GM18505 (cell line): ENCODE measurements at regions not wholly inside any gene's neighbourhood (a gene's known extent, or its start where the extent isn't known, plus 50 kb on each side); places are given as distances from the start of the nearest gene placed in this dataset.

Experiments
- ATAC-seq: cut with Tn5 transposase; IDR thresholded peaks from one replicate; pipeline ENCODE4 v1.9.1; 2021; ENCODE audit not compliant: unreplicated experiment
- POLR2A ChIP-seq: IDR thresholded peaks from 4 replicates; pipeline ENCODE4 v1.6.1; 2011; ENCODE audit warnings: borderline replicate concordance; ENCODE audit not compliant: insufficient read depth, insufficient read length; ENCODE audit errors: extremely low read depth

DNA sequence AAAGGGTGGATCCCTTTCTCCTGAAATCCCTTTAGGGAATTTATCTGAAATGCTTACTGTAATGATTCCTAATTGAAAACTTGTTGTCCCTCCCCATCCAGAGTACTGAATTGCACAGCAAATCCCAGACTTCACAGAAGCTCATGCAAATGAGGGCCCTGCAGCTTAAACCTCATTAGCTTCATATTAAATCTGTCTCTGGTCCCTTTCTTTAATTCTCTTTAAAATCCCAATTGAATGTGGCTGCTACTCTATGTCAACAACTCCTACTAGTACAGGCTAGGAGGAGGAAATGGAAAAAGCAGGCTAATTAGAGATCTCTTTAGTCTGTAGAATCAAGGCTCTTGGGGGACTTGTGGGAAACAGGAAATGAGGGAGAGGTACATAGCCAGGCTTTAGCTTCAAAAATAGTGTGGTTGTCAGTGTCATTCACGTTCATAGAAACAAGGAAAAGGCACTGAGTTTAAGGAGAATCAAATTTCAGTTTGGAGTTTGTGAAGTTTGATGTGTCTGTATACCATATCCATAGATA is 191.3 kb upstream of the PRDM9 start:
- no peak for TF ChIP-seq POLR2A
- no peak for ATAC-seq

DNA sequence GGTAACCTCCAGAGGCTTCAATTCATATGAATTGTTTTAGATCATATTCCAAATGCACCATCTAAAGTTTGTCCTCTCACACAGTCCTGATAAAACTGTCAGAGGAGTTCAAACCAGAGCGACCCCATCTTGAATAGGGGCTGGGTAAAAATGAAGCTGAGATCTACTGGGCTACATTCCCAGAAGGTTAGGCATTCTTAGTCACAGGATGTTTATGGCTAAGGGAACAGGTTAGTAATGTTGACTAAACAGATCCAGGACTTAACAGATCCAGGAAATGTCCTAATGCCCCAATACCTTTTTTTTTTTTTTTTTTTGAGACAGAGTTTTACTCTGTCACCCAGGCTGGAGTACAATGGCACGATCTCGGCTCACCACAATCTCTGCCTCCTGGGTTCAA is 192.6 kb upstream of the PRDM9 start:
- ATAC-seq: no peak
- TF ChIP-seq POLR2A: no peak

DNA sequence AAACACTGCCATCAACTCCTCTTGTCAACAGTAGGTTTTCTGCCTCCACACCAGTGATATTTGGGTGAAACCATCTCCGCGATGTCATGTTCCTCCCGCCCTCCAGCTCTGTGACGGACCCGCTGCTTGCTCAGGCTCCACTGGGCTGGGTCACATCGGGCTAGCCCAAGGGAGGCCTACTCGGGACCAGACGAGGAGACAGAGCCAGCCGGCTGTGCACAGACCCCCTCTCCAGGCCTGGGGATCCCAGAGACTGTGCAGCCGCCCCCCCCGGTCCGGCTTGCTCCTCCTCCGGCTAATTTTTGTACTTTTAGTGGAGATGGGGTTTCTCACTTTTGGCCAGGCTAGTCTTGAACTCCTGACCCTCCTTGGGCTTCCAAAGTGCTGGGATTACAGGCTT is 202.4 kb upstream of the PRDM9 start:
- TF ChIP-seq POLR2A: no peak

DNA sequence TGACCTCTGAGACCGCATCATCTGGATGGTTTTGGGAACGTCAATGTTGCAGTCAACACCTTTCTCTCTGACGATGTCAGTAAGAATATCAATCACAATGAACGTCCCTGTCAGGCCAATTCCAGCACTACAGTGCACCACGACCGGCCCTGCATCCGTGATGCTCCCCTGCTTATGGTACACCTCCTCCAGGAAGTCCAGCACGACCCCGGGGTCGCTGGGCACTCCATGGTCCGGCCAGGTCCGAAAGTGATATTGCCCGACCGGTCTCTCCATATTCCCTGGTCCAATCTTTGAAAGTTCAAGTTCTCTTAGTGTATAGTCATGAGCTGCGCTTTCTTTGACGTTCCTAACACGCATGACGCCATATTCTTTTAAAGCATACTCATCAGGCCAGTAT is 203.6 kb upstream of the PRDM9 start:
- no peak for ATAC-seq
- no peak for TF ChIP-seq POLR2A

More for the DNA sequence above, 202.4 kb upstream of the PRDM9 start:
- no peak for ATAC-seq

DNA sequence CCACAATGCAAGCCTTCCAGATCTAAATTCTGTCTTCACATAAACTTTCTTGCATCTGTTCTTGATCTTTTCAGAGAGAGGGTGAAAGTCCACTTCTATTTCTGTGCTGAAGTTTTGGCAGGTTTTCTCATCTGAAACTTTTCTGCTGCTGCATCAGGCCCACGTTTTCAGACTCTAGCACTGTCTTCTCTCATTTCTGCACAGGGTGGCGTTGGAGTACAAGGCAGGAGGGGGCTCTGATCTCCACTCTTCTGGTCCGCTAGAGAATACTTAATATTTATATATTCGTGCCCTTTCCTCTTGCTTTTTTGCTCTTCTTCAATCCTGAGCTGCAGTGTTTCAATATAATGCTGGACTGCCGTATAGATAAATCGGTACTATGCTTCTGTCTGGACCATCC is 204.0 kb upstream of the PRDM9 start:
- no peak for TF ChIP-seq POLR2A
- ATAC-seq: no peak

DNA sequence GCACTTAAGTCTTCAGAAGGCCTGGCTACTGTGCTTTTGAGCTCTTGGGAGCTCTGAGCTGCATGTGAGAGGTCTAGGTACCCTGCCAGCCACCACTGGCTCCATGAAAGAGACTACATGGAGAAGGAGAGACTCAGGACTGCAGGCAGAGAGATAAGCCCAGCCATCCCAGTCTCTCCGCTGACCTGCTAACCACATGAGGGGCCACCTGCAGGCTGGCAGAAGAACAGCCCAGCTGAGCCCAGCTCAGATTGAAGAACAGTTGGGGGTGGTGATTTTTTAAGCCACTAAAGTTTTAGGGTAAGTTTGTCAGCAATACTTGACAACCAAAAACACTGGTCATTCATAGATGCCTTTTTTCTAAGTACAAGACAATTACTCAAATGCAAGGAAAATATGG is 205.0 kb upstream of the PRDM9 start:
- no peak for TF ChIP-seq POLR2A
- ATAC-seq: no peak

DNA sequence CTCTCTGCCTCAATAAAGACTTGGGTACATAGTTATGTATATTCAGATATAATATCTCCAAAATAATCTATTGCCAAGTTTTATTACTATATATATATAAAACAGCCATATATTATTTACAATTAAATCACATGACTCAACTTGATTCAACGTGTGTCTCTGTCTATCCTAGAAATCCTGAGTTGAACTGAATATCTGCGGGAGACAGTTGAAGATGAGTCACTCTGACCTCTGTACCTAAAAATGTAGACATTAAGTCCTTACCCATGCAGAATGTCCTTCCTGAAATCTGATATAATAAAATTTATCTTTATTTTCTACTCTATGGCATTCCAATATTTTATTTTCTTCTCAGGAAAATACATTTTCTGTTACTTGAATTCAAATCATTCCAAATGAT is 218.2 kb upstream of the PRDM9 start:
- ATAC-seq: no peak
- no peak for TF ChIP-seq POLR2A

DNA sequence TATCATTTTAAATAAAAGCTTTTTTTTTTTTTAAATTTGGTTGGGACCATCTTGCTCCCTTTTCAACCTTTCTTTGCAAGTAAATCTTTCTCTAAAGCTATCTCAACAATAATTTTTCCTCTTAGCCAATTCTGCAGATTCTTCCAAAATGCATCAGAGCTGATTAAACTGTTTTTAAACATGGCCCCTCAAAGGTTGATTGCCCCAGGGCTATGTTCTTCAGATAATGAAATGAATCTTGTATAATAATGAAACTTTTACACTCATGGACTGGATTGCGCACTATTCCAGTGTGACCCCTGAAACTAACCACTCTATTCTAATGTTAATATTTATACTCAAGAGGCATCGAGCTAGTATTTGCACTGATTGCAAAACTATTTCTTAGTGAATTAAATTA is 222.8 kb upstream of the PRDM9 start:
- ATAC-seq: no peak
- TF ChIP-seq POLR2A: no peak

DNA sequence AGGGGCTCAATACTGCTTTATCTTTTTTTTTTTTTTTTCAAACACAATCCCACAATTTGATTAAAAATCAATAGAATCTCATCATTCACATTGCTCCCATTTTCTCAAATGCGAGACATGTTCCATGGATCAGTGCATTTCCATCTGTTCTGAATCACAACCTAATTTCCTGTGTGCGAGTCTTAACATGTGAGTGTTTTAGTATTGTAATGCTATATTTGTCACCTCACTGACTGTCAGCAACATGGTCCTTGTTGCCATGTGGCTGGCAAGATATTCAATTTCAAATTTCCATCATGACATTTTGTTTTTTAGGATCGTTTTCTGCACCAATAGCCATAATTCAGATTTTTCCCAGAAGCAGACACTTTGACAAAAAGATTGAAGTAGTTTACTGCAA is 233.2 kb upstream of the PRDM9 start:
- TF ChIP-seq POLR2A: no peak
- ATAC-seq: no peak

DNA sequence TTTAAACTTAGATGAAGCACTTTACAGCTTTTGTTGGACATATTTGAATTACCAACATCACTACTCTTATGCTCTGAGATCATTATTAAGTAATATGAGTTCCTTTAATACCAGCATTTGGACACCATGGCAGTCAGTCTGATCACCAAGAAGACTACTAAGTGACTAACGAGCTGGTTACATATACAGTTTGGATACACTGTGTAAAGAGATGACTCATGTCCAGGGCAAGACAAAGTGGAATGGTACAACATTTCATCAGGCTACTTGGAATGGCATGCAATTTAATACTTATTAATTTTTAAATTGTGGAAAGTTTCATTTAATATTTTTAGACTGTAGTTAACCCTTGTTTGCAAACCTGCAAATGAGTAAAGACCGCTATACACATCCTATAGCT is 237.4 kb upstream of the PRDM9 start:
- no peak for TF ChIP-seq POLR2A
- ATAC-seq: no peak

DNA sequence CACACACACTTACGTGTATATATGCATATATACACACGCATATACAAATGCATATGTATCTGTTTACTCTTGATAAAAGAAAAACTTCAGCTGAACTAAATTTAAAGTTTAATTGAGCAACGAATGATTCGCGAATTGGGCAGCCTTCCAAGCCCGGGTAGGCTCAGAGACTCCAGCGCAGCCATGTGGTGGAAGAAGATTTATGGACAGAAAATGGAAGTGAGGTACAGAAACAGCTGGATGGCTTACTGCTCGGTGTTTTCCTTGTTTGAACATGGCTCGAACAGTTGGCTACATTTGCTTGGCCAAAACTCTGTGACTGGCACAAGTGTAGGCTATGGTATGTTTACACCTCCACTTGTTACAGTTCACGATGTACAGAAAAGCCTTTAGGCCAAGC is 239.3 kb upstream of the PRDM9 start:
- no peak for ATAC-seq
- TF ChIP-seq POLR2A: no peak

DNA sequence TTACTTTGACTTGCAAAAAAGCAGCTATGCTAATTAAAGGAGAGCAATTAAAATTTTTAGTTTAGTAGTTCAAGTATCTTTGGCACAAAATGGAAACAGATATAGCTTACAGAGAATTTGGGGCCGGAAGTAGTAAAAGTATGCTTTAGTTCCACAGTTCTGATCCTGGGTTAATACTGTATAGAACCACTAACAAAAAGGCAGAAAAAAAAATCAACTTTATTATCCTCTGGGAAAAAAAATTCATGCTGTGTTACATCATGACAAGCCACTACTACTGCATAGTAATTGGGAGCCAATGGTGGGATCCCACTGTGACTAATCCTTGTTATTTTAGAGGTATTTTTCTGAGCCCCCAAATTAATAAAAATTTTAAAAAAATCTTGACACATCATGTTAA is 246.8 kb upstream of the PRDM9 start:
- TF ChIP-seq POLR2A: no peak
- no peak for ATAC-seq

DNA sequence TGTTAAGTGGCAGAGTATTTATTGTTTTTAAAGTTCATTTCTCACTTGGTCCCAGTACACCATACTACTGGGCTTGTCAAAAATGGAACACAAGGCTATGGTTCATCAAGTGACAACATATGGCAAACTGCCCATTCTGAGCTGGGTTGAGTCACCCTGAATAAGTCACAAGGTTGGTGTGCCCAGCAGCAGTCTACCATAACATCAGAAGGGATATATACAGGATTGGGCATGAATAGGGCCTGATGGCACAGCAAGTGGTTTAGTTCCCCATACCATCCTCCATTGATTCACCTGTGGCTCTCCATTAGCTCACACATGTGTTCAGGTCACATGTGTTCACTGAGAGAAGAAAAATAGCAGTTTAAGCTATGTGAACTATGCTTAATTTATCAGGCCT is 249.8 kb upstream of the PRDM9 start:
- no peak for ATAC-seq
- no peak for TF ChIP-seq POLR2A

DNA sequence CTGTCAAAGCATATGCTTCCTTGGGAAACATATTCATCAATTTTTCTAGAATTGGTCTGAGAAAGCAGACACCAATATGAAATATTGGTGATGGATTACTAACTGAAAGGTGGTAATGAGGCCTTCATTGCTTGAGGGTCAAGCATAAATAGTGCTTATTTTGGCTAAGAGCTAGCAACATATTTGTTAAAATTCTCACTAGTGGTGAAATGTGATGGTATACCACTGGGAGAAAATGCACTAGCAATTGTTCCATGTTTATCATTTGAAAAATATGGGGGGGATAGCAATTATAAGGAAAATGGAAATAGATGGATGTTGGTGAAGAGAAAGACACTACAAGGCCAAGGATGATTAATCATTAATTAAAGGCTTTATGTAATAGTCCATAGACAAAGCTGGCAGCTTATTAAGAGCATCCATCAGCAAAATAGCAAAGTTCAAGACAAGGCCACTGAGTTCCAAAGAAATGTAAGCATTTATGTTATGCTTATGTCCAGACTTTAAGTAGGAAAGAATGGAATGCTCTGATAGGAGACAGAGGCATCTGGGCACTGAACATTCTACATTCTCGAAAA is 253.7 kb upstream of the PRDM9 start:
- no peak for ATAC-seq
- TF ChIP-seq POLR2A: no peak

DNA sequence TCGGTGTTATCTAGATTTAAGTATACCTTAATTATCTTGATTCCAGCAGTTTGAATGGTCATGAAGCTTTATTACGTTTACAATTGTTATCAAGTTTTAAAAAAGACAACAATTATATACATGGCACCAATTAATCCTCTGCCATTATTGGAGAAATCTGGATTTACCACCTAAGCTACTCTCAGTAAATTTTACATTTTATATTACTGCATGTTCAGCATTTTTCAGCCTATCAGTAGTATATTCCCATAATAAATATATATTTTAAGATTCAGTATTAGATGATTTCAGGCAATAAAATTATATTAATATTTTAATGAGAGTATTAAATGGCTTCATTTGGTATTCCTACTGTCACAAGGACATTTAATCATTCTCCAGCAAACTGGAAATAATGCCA is 264.5 kb upstream of the PRDM9 start:
- no peak for ATAC-seq

DNA sequence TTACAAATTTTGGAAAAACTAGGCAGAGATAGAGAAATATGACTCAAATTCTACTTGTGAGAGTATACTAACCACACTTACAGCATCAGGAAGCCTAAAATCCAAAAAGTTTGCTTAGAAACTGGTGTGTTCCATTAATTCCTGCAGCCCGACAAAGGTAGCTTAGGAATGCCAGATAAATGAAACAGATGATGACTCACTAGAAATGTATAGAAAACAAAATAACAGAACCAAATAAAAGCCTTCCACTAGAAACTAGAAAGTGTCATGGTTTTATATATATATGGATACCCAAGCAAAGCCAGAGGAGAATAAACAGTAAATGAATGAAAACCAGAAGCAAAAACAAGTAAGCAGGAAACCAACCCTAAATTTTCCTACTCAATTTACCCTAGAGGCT is 272.2 kb upstream of the PRDM9 start:
- no peak for TF ChIP-seq POLR2A
- no peak for ATAC-seq

More for the DNA sequence above, 264.5 kb upstream of the PRDM9 start:
- no peak for TF ChIP-seq POLR2A

DNA sequence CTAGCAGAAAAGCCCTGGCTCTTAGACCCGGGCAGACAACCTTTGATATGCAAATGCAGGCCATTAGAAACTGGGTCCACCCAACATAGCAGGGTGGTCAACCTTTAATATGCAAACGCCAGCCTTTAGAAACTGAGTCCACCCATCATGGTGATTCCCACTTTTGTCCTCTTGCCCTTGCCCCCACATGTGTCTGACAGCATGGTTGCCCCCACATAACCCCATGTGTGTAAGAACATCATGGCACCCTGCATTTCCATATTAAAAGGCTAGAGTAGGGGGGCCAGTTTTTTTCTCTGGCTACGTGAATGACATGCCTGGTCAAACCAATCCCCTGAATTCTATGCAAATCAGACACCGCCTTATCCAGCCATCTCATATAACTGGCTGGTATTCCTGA is 273.2 kb upstream of the PRDM9 start:
- no peak for ATAC-seq
- no peak for TF ChIP-seq POLR2A
